Activated CD4-positive, alpha-beta T cell treated with anti-CD3 and anti-CD28 coated beads for 24 hours (primary cell): ENCODE measurements at regions not wholly inside any gene's neighbourhood (a gene's known extent, or its start where the extent isn't known, plus 50 kb on each side); places are given as distances from the start of the nearest gene placed in this dataset.
"Not testable (repeated sequence)": the region's sequence is repeated elsewhere in the genome, so short reads cannot be mapped to it uniquely, and the experiment has no call there.

Experiments used
- DNase-seq, 2 donors: peaks; one replicate each; pipeline ENCODE4 v3.0.0-alpha.2; 2020; ENCODE audit warnings: low read depth in 2 of 2

- DNase-seq = no peak
These were observed 156.4 kb upstream of the ZC3H12A start for GRCh38 chr1:37317870-37318467.

- no peak for DNase-seq
These were observed 155.9 kb upstream of the ZC3H12A start for GRCh38 chr1:37318490-37318889.

GRCh38 chr1:37319284-37319683 is 155.1 kb upstream of the ZC3H12A start:
- DNase-seq = no peak

- peak; percentile 9 to 10 for DNase-seq
These were observed 150.6 kb upstream of the ZC3H12A start for GRCh38 chr1:37323486-37324377.

GRCh38 chr1:37325010-37325409 is 149.4 kb upstream of the ZC3H12A start:
- DNase-seq = no peak

- DNase-seq = no peak
These were observed 148.6 kb upstream of the ZC3H12A start for GRCh38 chr1:37325509-37326437.

- no peak for DNase-seq
These were observed 142.3 kb upstream of the ZC3H12A start for GRCh38 chr1:37332126-37332525.

- no peak for DNase-seq
These were observed 135.7 kb upstream of the ZC3H12A start for GRCh38 chr1:37338658-37339057.

GRCh38 chr1:37342736-37343135 is 131.6 kb upstream of the ZC3H12A start:
- DNase-seq = no peak

- DNase-seq = no peak
These were observed 127.2 kb upstream of the ZC3H12A start for GRCh38 chr1:37347104-37347649.

DNA sequence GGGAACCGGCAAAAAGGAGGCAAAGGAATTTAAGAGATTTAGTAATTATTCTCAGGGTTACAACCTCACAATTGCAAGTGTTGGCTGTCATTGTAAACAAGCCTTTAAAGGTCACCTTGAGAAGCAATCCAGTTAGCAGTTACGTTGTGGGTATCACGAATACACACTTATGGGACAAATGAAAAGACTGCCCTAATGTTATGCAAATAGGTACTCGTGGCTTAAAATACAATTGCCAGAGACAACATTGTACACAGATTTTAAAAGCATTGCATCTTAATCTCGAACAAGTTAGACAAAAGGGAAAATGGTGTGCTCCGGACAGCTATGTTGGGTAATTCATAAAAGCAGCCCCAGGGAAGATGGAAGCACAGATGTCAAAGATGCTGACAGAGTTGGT is 120.5 kb upstream of the ZC3H12A start:
- no peak for DNase-seq

- DNase-seq = no peak
These were observed 119.3 kb upstream of the ZC3H12A start for GRCh38 chr1:37354876-37355650.

DNA sequence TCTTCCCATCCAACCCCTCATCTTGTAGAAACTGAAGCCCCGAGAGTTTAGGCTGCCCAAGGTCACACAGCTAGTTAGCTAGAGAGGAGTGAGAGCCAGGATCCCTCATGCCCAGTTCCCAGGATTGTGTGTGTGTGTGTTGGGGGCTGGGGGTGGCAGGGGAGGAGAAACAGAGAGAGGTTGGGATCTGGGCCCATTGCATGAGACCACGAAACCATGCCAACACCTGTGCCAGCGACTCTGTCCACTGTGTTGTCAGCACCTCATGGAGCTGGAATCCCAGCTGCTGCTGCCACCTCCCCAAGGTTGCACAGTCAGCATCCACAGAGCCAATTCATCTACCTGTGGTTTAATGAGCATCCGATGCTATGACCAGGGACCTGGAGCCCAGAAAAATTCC is 115.4 kb upstream of the ZC3H12A start:
- DNase-seq = no peak

DNA sequence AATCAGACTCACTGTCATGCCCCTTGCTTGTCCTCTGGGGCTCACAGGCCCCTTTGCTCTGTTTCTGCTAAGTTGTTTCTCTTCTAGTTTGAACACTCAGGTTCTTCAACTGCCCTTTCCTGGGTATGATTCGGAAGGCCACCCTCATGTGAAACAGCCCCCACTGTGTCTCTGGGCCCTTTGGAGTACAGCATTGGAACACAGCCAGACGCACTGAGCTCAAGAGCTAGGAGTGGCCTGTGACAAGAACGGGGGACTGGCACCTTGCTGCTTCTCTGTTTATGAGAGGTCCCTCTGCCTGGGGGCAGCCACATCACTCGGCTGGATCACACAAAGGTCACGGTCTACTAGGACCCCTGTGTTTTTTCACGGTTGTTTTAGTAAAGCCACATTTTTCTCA is 114.4 kb upstream of the ZC3H12A start:
- no peak for DNase-seq

DNA sequence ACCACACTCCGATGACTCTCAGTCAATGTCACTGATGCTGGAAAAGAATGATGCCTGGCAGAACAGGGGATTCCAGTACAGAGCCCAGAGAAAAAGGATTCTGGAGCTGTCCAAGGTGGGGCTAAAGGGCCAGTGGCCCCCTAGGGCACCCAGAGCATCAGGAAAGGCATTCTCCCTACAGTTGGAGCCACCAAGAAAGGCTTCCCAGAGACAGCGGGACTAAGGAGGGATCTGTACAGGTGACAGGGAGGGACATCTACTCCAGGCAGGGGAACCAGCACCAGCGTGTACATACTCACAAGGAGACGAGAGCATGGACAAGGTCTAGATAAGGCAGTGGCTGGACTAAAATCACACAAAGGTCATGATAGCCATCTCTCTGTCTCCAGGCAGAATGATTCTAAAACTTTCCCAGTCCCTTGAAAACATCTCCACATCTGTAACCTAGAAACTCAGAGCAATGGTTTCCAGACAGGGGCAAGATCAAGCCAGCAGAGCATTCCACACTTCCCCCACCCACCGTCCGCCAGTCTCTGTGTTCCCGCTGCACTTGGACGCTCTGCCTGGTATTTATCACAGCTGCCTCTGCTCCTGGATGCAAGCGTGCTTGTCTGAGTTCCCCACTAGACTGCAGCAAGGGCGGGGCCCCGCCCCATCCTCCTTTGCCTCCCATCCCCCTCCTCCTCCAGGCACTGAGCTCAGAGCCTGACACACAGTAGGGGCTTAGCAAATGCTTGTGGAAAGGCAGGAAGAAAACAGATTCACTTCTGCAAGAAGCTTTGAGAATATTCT is 111.6 kb upstream of the ZC3H12A start:
- DNase-seq = no peak

GRCh38 chr1:37363535-37363934 is 110.8 kb upstream of the ZC3H12A start:
- no peak for DNase-seq

- not testable (repeated sequence) for DNase-seq
These were observed 105.6 kb upstream of the ZC3H12A start for GRCh38 chr1:37368665-37369315.

DNA sequence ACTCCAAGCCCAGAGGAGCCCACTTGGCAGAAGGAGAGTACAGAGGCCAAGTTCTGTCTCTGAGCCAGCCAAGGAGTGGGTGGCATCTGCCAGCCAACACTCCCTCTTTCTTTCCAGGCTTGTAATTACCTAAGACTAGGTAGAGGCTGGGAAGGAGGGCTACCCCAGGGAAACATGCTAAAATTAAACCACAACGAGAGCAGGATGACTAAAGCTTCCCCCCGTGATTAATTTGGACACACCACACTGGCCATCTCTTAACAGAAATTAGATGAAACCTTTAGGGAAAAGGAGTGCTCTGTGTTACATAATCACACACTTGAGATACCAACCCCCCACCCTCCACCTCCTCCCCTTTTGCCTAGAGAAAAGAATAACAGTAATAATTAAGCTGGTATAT is 102.1 kb upstream of the ZC3H12A start:
- no peak for DNase-seq

GRCh38 chr1:37372711-37373110 is 101.7 kb upstream of the ZC3H12A start:
- no peak for DNase-seq

DNA sequence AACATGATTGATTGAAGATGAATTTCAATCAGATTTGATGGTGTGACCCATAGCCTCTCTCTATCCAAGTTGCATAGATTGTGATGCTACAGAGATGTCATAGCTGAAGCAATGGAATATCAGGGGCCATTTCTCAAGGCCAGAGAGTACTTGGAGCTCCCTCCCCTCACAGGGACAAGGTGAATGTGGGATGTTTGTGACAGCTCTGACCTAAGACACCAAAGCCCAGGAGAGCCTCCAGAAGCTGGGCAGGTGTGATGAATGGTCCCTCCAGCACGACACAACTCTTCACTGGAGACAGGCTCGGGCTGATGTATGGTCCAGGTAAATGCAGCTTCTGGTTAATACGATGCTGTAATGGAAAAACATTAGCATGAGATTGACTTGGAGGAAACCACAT is 101.0 kb upstream of the ZC3H12A start:
- DNase-seq = no peak
